ENCODE measurements at regions not wholly inside any gene's neighbourhood (a gene's known extent, or its start where the extent isn't known, plus 50 kb on each side); places are given as distances from the start of the nearest gene placed in this dataset.
"Not testable (repeated sequence)": the region's sequence is repeated elsewhere in the genome, so short reads cannot be mapped to it uniquely, and the experiment has no call there.

DNA sequence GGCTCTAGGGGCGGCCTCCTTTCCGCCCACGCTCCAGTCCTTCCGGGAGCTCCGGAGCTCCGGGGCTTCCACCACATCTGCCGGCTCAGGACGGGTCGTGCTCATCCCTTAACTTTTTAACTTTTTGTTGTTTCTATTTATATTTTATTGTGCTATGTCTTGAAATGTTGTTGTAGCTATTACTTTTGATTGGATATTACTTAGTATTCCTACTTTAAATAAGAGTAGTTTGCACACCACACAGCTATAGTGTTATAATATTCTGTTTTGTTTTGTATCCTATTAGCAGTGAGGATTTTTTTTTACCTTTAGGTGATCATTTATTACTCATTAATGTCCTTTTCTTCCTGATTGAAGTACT lies 1612.9 kb downstream of the SPATA31A7 start:
- TF ChIP-seq, protein P1, sequence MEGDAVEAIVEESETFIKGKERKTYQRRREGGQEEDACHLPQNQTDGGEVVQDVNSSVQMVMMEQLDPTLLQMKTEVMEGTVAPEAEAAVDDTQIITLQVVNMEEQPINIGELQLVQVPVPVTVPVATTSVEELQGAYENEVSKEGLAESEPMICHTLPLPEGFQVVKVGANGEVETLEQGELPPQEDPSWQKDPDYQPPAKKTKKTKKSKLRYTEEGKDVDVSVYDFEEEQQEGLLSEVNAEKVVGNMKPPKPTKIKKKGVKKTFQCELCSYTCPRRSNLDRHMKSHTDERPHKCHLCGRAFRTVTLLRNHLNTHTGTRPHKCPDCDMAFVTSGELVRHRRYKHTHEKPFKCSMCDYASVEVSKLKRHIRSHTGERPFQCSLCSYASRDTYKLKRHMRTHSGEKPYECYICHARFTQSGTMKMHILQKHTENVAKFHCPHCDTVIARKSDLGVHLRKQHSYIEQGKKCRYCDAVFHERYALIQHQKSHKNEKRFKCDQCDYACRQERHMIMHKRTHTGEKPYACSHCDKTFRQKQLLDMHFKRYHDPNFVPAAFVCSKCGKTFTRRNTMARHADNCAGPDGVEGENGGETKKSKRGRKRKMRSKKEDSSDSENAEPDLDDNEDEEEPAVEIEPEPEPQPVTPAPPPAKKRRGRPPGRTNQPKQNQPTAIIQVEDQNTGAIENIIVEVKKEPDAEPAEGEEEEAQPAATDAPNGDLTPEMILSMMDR (conservative IDR thresholded peaks at IDR 0.05) = not testable (repeated sequence)
- not testable (repeated sequence) for TF ChIP-seq ZFX (IDR thresholded peaks at IDR 0.05)

All from C4-2B (cell line).